ENCODE measurements at regions not wholly inside any gene's neighbourhood (a gene's known extent, or its start where the extent isn't known, plus 50 kb on each side); places are given as distances from the start of the nearest gene placed in this dataset.

DNA sequence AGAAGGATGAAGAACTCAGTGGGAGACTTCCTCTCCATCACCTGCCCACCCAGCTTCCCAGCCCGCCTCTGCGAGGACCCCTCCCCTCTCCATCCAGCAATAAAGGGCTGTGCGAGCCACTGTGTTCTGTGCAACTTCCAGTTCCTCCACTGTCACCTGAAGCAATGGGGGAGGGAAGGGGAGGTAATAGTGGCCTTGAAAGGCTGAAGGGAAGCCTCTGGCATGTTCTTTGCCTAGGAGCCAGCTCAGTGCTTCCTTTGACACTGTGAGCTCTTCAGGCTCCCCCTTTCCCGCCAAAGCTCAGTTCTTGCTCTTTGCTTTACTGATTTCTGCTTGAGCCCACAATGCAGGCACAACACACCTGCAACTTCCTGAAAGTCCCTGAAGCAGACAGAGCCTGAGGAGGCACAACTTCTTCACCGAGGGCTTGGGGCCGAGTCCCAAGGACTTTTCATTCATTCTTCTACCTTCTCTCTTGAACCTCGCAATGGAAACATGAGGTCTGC is 73.2 kb upstream of the DOCK9 start:
- 95% methylated on average over 3 of the region's 7 CpGs; no CpG with 5 or more reads in 1 of the 2 experiments for WGBS, 2 experiments (ENCODE audit: extremely low coverage in 2 of 2, insufficient read length in 1 of 2)
- in situ Hi-C loops (cut with MboI; ENCODE audit: low sequenced_read_pairs) = no loop called here
- TF ChIP-seq CEBPB (IDR thresholded peaks at IDR 0.05; ENCODE audit: low read depth, low read length) = no peak
- no peak for TF ChIP-seq SMC3 (IDR thresholded peaks at IDR 0.05; ENCODE audit: low read depth, low read length)
- no peak for TF ChIP-seq BHLHE40 (IDR thresholded peaks at IDR 0.05; ENCODE audit: low read depth, low read length)
- no peak for TF ChIP-seq POLR2A (IDR thresholded peaks at IDR 0.05; ENCODE audit: low read depth, low read length)
- TF ChIP-seq MXI1 (IDR thresholded peaks at IDR 0.05; ENCODE audit: borderline replicate concordance, low read depth, low read length) = no peak
- TF ChIP-seq NFE2L2 (IDR thresholded peaks at IDR 0.05; ENCODE audit: low read depth, low read length) = no peak
- TF ChIP-seq RAD21 (IDR thresholded peaks at IDR 0.05; ENCODE audit: low read length) = no peak
- no peak for TF ChIP-seq RCOR1 (IDR thresholded peaks at IDR 0.05; ENCODE audit: insufficient replicate concordance, low read length)
- no peak for TF ChIP-seq CHD1 (IDR thresholded peaks at IDR 0.05; ENCODE audit: low read depth, low read length)
- no peak for TF ChIP-seq USF2 (IDR thresholded peaks at IDR 0.05; ENCODE audit: low read depth, low read length)
- TF ChIP-seq ELK1 (IDR thresholded peaks at IDR 0.05; ENCODE audit: borderline replicate concordance, low read depth, low read length) = no peak
- TF ChIP-seq MAFK (IDR thresholded peaks at IDR 0.05; ENCODE audit: low read depth, low read length) = no peak
- TF ChIP-seq RFX5 (IDR thresholded peaks at IDR 0.05; ENCODE audit: low read depth, low read length) = no peak
- TF ChIP-seq MAZ (IDR thresholded peaks at IDR 0.05; ENCODE audit: borderline replicate concordance, low read depth, low read length) = no peak
- TF ChIP-seq, protein P1, sequence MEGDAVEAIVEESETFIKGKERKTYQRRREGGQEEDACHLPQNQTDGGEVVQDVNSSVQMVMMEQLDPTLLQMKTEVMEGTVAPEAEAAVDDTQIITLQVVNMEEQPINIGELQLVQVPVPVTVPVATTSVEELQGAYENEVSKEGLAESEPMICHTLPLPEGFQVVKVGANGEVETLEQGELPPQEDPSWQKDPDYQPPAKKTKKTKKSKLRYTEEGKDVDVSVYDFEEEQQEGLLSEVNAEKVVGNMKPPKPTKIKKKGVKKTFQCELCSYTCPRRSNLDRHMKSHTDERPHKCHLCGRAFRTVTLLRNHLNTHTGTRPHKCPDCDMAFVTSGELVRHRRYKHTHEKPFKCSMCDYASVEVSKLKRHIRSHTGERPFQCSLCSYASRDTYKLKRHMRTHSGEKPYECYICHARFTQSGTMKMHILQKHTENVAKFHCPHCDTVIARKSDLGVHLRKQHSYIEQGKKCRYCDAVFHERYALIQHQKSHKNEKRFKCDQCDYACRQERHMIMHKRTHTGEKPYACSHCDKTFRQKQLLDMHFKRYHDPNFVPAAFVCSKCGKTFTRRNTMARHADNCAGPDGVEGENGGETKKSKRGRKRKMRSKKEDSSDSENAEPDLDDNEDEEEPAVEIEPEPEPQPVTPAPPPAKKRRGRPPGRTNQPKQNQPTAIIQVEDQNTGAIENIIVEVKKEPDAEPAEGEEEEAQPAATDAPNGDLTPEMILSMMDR (conservative IDR thresholded peaks at IDR 0.05; ENCODE audit: low read depth, low read length) = no peak
- TF ChIP-seq FOS (IDR thresholded peaks at IDR 0.05; ENCODE audit: low read depth, low read length) = no peak

More for the DNA sequence above, 73.2 kb upstream of the DOCK9 start:
- no peak overlapping the region for H3K27ac ChIP-seq (ENCODE audit: insufficient read depth, low read length)
- no peaks in the 10 kb centered on the region for H3K36me3 ChIP-seq (ENCODE audit: control insufficient read depth, insufficient read depth, low read length)
- peaks cover 5% of the 10 kb centered on the region for H3K9me1 ChIP-seq (ENCODE audit: insufficient read depth, low read length)
- H2BK15ac ChIP-seq (ENCODE audit: low read depth, low read length) = no peak overlapping the region
- DNase-seq (no peak), ATAC-seq (ENCODE audit: low read depth) (no peak)
- H2AK5ac ChIP-seq (ENCODE audit: low read depth, low read length) = peak overlapping the region; percentile 9; the same call in 1 of the 2 replicates
- H3K4me3 ChIP-seq (ENCODE audit: insufficient read depth, low read depth, low read length) = no peak overlapping the region
- intact Hi-C loops (cut with micrococcal nuclease) = no loop called here
- dilution Hi-C loops (cut with HindIII; ENCODE audit: low sequenced_read_pairs, unreplicated experiment) = no loop called here
- H3K79me1 ChIP-seq (ENCODE audit: low read depth in 1 of 2, low read length in 2 of 2) = peaks cover 2 to 13% of the 10 kb centered on the region in 2 experiments; a peak in 3 of 4 replicates
- H3K9me3 ChIP-seq (ENCODE audit: control insufficient read depth, insufficient read depth, low read length) = no peaks in the 10 kb centered on the region
- no peak overlapping the region for H2AFZ ChIP-seq (replicated peaks; ENCODE audit: low read length, poor library complexity)
- CTCF ChIA-PET = no interaction called here
- POLR2A ChIA-PET (ENCODE audit: unreplicated experiment) = no interaction called here
- no peak overlapping the region for H3K18ac ChIP-seq (ENCODE audit: low read depth, low read length)
- no peak overlapping the region for H2BK20ac ChIP-seq (ENCODE audit: low read depth, low read length)
- H3K4ac ChIP-seq (ENCODE audit: low read depth, low read length) = no peak overlapping the region; the same call in 1 of the 2 replicates
- no peak overlapping the region for H3K23ac ChIP-seq (ENCODE audit: low read depth, low read length)
- H4K5ac ChIP-seq (ENCODE audit: low read depth, low read length) = no peak overlapping the region
- no peak overlapping the region for H3K56ac ChIP-seq (ENCODE audit: extremely low read depth, insufficient read depth, low read length)
- no peak overlapping the region for H2AK9ac ChIP-seq (replicated peaks; ENCODE audit: low read depth, low read length, poor library complexity)
- H4K20me1 ChIP-seq (ENCODE audit: insufficient read depth, low read length) = peaks cover 7% of the 10 kb centered on the region; the same call in 1 of the 2 replicates
- no peak overlapping the region for H2BK120ac ChIP-seq (ENCODE audit: low read depth, low read length)
- no peak overlapping the region for H2BK5ac ChIP-seq (ENCODE audit: low read depth, low read length, poor library complexity, severe bottlenecking)
- no peak overlapping the region for H3K14ac ChIP-seq (replicated peaks; ENCODE audit: low read depth, low read length)
- no peak overlapping the region for H3K4me2 ChIP-seq (ENCODE audit: low read depth, low read length)
- no peak overlapping the region for H3K9ac ChIP-seq (ENCODE audit: low read depth, low read length)
- H4K91ac ChIP-seq (ENCODE audit: insufficient read depth, low read depth, low read length) = no peak overlapping the region
- H3K4me1 ChIP-seq (ENCODE audit: control insufficient read depth, insufficient read depth, low read length) = peaks cover 7% of the 10 kb centered on the region
- H4K8ac ChIP-seq (ENCODE audit: low read depth in 2 of 2, low read length in 2 of 2) = no peak overlapping the region
- H3K27me3 ChIP-seq (ENCODE audit: control insufficient read depth, insufficient read depth, low read length) = no peaks in the 10 kb centered on the region
- BruUV-seq (replicated peaks) = no TSS peak
